ENCODE measurements at regions not wholly inside any gene's neighbourhood (a gene's known extent, or its start where the extent isn't known, plus 50 kb on each side); places are given as distances from the start of the nearest gene placed in this dataset.

- TF ChIP-seq, protein P1, sequence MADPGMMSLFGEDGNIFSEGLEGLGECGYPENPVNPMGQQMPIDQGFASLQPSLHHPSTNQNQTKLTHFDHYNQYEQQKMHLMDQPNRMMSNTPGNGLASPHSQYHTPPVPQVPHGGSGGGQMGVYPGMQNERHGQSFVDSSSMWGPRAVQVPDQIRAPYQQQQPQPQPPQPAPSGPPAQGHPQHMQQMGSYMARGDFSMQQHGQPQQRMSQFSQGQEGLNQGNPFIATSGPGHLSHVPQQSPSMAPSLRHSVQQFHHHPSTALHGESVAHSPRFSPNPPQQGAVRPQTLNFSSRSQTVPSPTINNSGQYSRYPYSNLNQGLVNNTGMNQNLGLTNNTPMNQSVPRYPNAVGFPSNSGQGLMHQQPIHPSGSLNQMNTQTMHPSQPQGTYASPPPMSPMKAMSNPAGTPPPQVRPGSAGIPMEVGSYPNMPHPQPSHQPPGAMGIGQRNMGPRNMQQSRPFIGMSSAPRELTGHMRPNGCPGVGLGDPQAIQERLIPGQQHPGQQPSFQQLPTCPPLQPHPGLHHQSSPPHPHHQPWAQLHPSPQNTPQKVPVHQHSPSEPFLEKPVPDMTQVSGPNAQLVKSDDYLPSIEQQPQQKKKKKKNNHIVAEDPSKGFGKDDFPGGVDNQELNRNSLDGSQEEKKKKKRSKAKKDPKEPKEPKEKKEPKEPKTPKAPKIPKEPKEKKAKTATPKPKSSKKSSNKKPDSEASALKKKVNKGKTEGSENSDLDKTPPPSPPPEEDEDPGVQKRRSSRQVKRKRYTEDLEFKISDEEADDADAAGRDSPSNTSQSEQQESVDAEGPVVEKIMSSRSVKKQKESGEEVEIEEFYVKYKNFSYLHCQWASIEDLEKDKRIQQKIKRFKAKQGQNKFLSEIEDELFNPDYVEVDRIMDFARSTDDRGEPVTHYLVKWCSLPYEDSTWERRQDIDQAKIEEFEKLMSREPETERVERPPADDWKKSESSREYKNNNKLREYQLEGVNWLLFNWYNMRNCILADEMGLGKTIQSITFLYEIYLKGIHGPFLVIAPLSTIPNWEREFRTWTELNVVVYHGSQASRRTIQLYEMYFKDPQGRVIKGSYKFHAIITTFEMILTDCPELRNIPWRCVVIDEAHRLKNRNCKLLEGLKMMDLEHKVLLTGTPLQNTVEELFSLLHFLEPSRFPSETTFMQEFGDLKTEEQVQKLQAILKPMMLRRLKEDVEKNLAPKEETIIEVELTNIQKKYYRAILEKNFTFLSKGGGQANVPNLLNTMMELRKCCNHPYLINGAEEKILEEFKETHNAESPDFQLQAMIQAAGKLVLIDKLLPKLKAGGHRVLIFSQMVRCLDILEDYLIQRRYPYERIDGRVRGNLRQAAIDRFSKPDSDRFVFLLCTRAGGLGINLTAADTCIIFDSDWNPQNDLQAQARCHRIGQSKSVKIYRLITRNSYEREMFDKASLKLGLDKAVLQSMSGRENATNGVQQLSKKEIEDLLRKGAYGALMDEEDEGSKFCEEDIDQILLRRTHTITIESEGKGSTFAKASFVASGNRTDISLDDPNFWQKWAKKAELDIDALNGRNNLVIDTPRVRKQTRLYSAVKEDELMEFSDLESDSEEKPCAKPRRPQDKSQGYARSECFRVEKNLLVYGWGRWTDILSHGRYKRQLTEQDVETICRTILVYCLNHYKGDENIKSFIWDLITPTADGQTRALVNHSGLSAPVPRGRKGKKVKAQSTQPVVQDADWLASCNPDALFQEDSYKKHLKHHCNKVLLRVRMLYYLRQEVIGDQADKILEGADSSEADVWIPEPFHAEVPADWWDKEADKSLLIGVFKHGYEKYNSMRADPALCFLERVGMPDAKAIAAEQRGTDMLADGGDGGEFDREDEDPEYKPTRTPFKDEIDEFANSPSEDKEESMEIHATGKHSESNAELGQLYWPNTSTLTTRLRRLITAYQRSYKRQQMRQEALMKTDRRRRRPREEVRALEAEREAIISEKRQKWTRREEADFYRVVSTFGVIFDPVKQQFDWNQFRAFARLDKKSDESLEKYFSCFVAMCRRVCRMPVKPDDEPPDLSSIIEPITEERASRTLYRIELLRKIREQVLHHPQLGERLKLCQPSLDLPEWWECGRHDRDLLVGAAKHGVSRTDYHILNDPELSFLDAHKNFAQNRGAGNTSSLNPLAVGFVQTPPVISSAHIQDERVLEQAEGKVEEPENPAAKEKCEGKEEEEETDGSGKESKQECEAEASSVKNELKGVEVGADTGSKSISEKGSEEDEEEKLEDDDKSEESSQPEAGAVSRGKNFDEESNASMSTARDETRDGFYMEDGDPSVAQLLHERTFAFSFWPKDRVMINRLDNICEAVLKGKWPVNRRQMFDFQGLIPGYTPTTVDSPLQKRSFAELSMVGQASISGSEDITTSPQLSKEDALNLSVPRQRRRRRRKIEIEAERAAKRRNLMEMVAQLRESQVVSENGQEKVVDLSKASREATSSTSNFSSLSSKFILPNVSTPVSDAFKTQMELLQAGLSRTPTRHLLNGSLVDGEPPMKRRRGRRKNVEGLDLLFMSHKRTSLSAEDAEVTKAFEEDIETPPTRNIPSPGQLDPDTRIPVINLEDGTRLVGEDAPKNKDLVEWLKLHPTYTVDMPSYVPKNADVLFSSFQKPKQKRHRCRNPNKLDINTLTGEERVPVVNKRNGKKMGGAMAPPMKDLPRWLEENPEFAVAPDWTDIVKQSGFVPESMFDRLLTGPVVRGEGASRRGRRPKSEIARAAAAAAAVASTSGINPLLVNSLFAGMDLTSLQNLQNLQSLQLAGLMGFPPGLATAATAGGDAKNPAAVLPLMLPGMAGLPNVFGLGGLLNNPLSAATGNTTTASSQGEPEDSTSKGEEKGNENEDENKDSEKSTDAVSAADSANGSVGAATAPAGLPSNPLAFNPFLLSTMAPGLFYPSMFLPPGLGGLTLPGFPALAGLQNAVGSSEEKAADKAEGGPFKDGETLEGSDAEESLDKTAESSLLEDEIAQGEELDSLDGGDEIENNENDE (IDR thresholded peaks at IDR 0.05; ENCODE audit: insufficient replicate concordance, low read length) = no peak
- TF ChIP-seq RBBP5 (IDR thresholded peaks at IDR 0.05; ENCODE audit: borderline replicate concordance, low read depth, low read length) (no peak), HDAC2 (IDR thresholded peaks at IDR 0.05; ENCODE audit: borderline replicate concordance in 1 of 2, low read depth in 2 of 2, low read length in 2 of 2) (no peak), POU5F1 (IDR thresholded peaks at IDR 0.05; ENCODE audit: low read depth, low read length) (no peak), CTBP2 (IDR thresholded peaks at IDR 0.05; ENCODE audit: borderline replicate concordance, insufficient read depth, insufficient read length, low read length) (no peak), NRF1 (IDR thresholded peaks at IDR 0.05; ENCODE audit: low read depth, low read length) (no peak), CBX5 (IDR thresholded peaks at IDR 0.05; ENCODE audit: low read depth, low read length) (no peak), KDM1A (IDR thresholded peaks at IDR 0.05; ENCODE audit: borderline replicate concordance, low read length) (no peak), SRF (IDR thresholded peaks at IDR 0.05; ENCODE audit: low read depth, low read length) (no peak)
These were observed 331.3 kb downstream of the NSG2 start (continued) for GRCh38 chr5:174376726-174377373.
